HepG2 (cell line): ENCODE measurements at regions not wholly inside any gene's neighbourhood (a gene's known extent, or its start where the extent isn't known, plus 50 kb on each side); places are given as distances from the start of the nearest gene placed in this dataset.
A peak's percentile ranks its signal among the peaks of the same experiment; 100 is the strongest.

Source experiments
- ATF2 ChIP-seq: sonication (generic); formaldehyde crosslinking; IDR thresholded peaks from 2 replicates; pipeline ENCODE4 v1.4.0; 2020; ENCODE audit warnings: missing genetic modification reagents
- ATF6 ChIP-seq: sonication (generic); formaldehyde crosslinking; conservative IDR thresholded peaks from 2 replicates; pipeline ENCODE4 v1.4.0; 2020; ENCODE audit warnings: missing genetic modification reagents
- FOXA3 ChIP-seq: IDR thresholded peaks from 2 replicates; pipeline ENCODE4 v1.6.1; 2016; ENCODE audit warnings: missing genetic modification reagents, missing compliant biosample characterization
- GLI4 ChIP-seq: sonication (generic); formaldehyde crosslinking; IDR thresholded peaks from 2 replicates; pipeline ENCODE4 v1.5.1; 2020; ENCODE audit warnings: missing genetic modification reagents, mild to moderate bottlenecking, moderate library complexity, borderline replicate concordance
- NFAT5 ChIP-seq: sonication (generic); formaldehyde crosslinking; IDR thresholded peaks from 2 replicates; pipeline ENCODE4 v1.4.0; 2020; ENCODE audit warnings: missing genetic modification reagents
- PBX2 ChIP-seq: IDR thresholded peaks from 2 replicates; pipeline ENCODE4 v1.6.1; 2016; ENCODE audit warnings: control low read depth
- PPARG ChIP-seq: conservative IDR thresholded peaks from 2 replicates; pipeline ENCODE4 v1.6.1; 2016; ENCODE audit warnings: missing biosample characterization, missing genetic modification reagents
- RORA ChIP-seq: sonication (generic); formaldehyde crosslinking; IDR thresholded peaks from 2 replicates; pipeline ENCODE4 v1.5.0; 2020; ENCODE audit warnings: mild to moderate bottlenecking, missing genetic modification reagents, moderate library complexity
- RXRB ChIP-seq: IDR thresholded peaks from 2 replicates; pipeline ENCODE4 v1.6.1; 2016; ENCODE audit warnings: borderline replicate concordance, missing genetic modification reagents, missing compliant biosample characterization
- SP1 ChIP-seq, 2 experiments: fragments of 450-650 bp in 1 of 2; sonication (generic) in 1 of 2; formaldehyde crosslinking in 1 of 2; IDR thresholded peaks; 2 replicates each; pipeline versions ENCODE4 v1.4.0 to v1.6.1; 2016 to 2020; ENCODE audit warnings: missing genetic modification reagents in 1 of 2
- STAT5B ChIP-seq: sonication (generic); formaldehyde crosslinking; IDR thresholded peaks from 2 replicates; pipeline ENCODE4 v1.4.0; 2020; ENCODE audit warnings: missing genetic modification reagents
- TCF12 ChIP-seq, 2 experiments: fragments of 450-650 bp in 1 of 2; sonication (generic) in 1 of 2; formaldehyde crosslinking in 1 of 2; IDR thresholded peaks; 2 replicates each; pipeline versions ENCODE4 v1.6.1 to v1.8.0; 2017 to 2022; ENCODE audit warnings: antibody characterized with exemption in 1 of 2, mild to moderate bottlenecking in 1 of 2, missing genetic modification reagents in 1 of 2, moderate library complexity in 1 of 2
- TCF7L2 ChIP-seq: IDR thresholded peaks from 2 replicates; pipeline ENCODE4 v1.6.1; 2011; ENCODE audit warnings: mild to moderate bottlenecking, low read depth, low read length, moderate library complexity
- ZBTB21 ChIP-seq: sonication (generic); formaldehyde crosslinking; IDR thresholded peaks from 2 replicates; pipeline ENCODE4 v1.4.0; 2020; ENCODE audit warnings: missing genetic modification reagents
- ZMYM4 ChIP-seq: sonication (generic); formaldehyde crosslinking; IDR thresholded peaks from 2 replicates; pipeline ENCODE4 v1.8.1; 2023; ENCODE audit warnings: mild to moderate bottlenecking, missing genetic modification reagents
- ZNF121 ChIP-seq: sonication (generic); formaldehyde crosslinking; IDR thresholded peaks from 2 replicates; pipeline ENCODE4 v1.5.0; 2020; ENCODE audit warnings: mild to moderate bottlenecking, missing genetic modification reagents
- ZSCAN31 ChIP-seq: sonication (generic); formaldehyde crosslinking; IDR thresholded peaks from 2 replicates; pipeline ENCODE4 v1.5.0; 2020; ENCODE audit warnings: low read depth, mild to moderate bottlenecking, missing genetic modification reagents
- ZSCAN9 ChIP-seq: IDR thresholded peaks from 2 replicates; pipeline ENCODE4 v1.6.1; 2016; ENCODE audit warnings: borderline replicate concordance

GRCh38 chr12:46483572-46484395 is 111.2 kb upstream of the SLC38A2 start (continued):
- no peak for TF ChIP-seq ATF6 (CRISPR knock-in tag)
- no peak for TF ChIP-seq ZNF121 (CRISPR knock-in tag)
- no peak for TF ChIP-seq RORA (CRISPR knock-in tag)
- 0 out of 2 replicates have a peak, but pooled peaks have one; percentile 39 for TF ChIP-seq ZSCAN9 (CRISPR knock-in tag)
- TF ChIP-seq ZSCAN31 (CRISPR knock-in tag) = no peak
- TF ChIP-seq FOXA3 = peak; percentile 89
- no peak for TF ChIP-seq STAT5B (CRISPR knock-in tag)
- no peak for TF ChIP-seq TCF7L2
- TF ChIP-seq GLI4 (CRISPR knock-in tag) = no peak
- peak; percentile 73; the same call in 1 of the 2 replicates for TF ChIP-seq ZMYM4 (CRISPR knock-in tag)
- TF ChIP-seq PBX2 (CRISPR knock-in tag) = no peak
- TF ChIP-seq PPARG = peak; percentile 83
- TF ChIP-seq NFAT5 (CRISPR knock-in tag) = no peak
- peak; percentile 82 for TF ChIP-seq RXRB (CRISPR knock-in tag)
- TF ChIP-seq ATF2 (CRISPR knock-in tag) = peak; percentile 76; the same call in 1 of the 2 replicates
- no peak for TF ChIP-seq SP1 (IDR thresholded peaks at IDR 0.05)
- TF ChIP-seq SP1 (CRISPR knock-in tag; IDR thresholded peaks at IDR 0.05) = no peak
- TF ChIP-seq ZBTB21 (CRISPR knock-in tag) = no peak
- TF ChIP-seq TCF12 (IDR thresholded peaks at IDR 0.05) = no peak
- no peak for TF ChIP-seq TCF12 (CRISPR knock-in tag; IDR thresholded peaks at IDR 0.05)
